ENCODE measurements at regions not wholly inside any gene's neighbourhood (a gene's known extent, or its start where the extent isn't known, plus 50 kb on each side); places are given as distances from the start of the nearest gene placed in this dataset.
"Not testable (repeated sequence)": the region's sequence is repeated elsewhere in the genome, so short reads cannot be mapped to it uniquely, and the experiment has no call there.

- TF ChIP-seq EZH2 (IDR thresholded peaks at IDR 0.05; ENCODE audit: borderline replicate concordance, low read length): no peak
- no peak for TF ChIP-seq CTCF (IDR thresholded peaks at IDR 0.05; ENCODE audit: low read length)
- Histone ChIP-seq H3F3A (ENCODE audit: insufficient read depth, low read length) (no peaks in the 10 kb centered on the region), H3K27me3 (ENCODE audit: insufficient read depth, low read length) (no peaks in the 10 kb centered on the region), H3K79me2 (ENCODE audit: insufficient read depth, low read length) (no peaks in the 10 kb centered on the region), H3K4me1 (ENCODE audit: insufficient read depth, low read length, severe bottlenecking) (no peaks in the 10 kb centered on the region), H3K9ac (ENCODE audit: low read length) (no peak overlapping the region), H2AFZ (ENCODE audit: low read length) (no peak overlapping the region), H3K4me2 (ENCODE audit: low read length) (no peak overlapping the region), H3K9me2 (ENCODE audit: low read depth, low read length) (no peaks in the 10 kb centered on the region), H3K27ac (ENCODE audit: low read depth, low read length, poor library complexity, severe bottlenecking) (no peak overlapping the region), H3K9me3 (ENCODE audit: low read length) (no peaks in the 10 kb centered on the region), H3K4me3 (ENCODE audit: low read depth, low read length, poor library complexity, severe bottlenecking) (no peak overlapping the region), H3K36me3 (ENCODE audit: insufficient read depth, low read length) (no peaks in the 10 kb centered on the region), H4K20me1 (ENCODE audit: insufficient read depth, low read length) (no peaks in the 10 kb centered on the region)
Measured at GRCh38 chr5:104551628-104552027, 989.0 kb upstream of the NUDT12 start.

GRCh38 chr5:104546871-104547270 lies 984.3 kb upstream of the NUDT12 start:
- not testable (repeated sequence) for H3K4me2 ChIP-seq (ENCODE audit: low read length); H3K27me3 ChIP-seq (ENCODE audit: insufficient read depth, low read length); H3K27ac ChIP-seq (ENCODE audit: low read depth, low read length, poor library complexity, severe bottlenecking); H3K36me3 ChIP-seq (ENCODE audit: insufficient read depth, low read length); H4K20me1 ChIP-seq (ENCODE audit: insufficient read depth, low read length); H3K9me3 ChIP-seq (ENCODE audit: low read length); H3K79me2 ChIP-seq (ENCODE audit: insufficient read depth, low read length); H3K9me2 ChIP-seq (ENCODE audit: low read depth, low read length); H3K4me1 ChIP-seq (ENCODE audit: insufficient read depth, low read length, severe bottlenecking); H3F3A ChIP-seq (ENCODE audit: insufficient read depth, low read length); H2AFZ ChIP-seq (ENCODE audit: low read length); H3K4me3 ChIP-seq (ENCODE audit: low read depth, low read length, poor library complexity, severe bottlenecking); H3K9ac ChIP-seq (ENCODE audit: low read length)

GRCh38 chr5:104541141-104541785 lies 978.7 kb upstream of the NUDT12 start:
- Histone ChIP-seq H3K36me3 (ENCODE audit: insufficient read depth, low read length) (no peaks in the 10 kb centered on the region), H3K27me3 (ENCODE audit: insufficient read depth, low read length) (no peaks in the 10 kb centered on the region), H3K9ac (ENCODE audit: low read length) (no peak overlapping the region), H3K27ac (ENCODE audit: low read depth, low read length, poor library complexity, severe bottlenecking) (no peak overlapping the region), H3K4me1 (ENCODE audit: insufficient read depth, low read length, severe bottlenecking) (no peaks in the 10 kb centered on the region), H2AFZ (ENCODE audit: low read length) (no peak overlapping the region), H3K4me2 (ENCODE audit: low read length) (no peak overlapping the region), H3K79me2 (ENCODE audit: insufficient read depth, low read length) (no peaks in the 10 kb centered on the region), H3K9me2 (ENCODE audit: low read depth, low read length) (no peaks in the 10 kb centered on the region), H3K4me3 (ENCODE audit: low read depth, low read length, poor library complexity, severe bottlenecking) (no peak overlapping the region), H3K9me3 (ENCODE audit: low read length) (no peaks in the 10 kb centered on the region), H3F3A (ENCODE audit: insufficient read depth, low read length) (no peaks in the 10 kb centered on the region), H4K20me1 (ENCODE audit: insufficient read depth, low read length) (no peaks in the 10 kb centered on the region)
- no peak for TF ChIP-seq EZH2 (IDR thresholded peaks at IDR 0.05; ENCODE audit: borderline replicate concordance, low read length)
- no peak for TF ChIP-seq CTCF (IDR thresholded peaks at IDR 0.05; ENCODE audit: low read length)

GRCh38 chr5:104540448-104540847 lies 977.9 kb upstream of the NUDT12 start:
- H3K79me2 ChIP-seq (ENCODE audit: insufficient read depth, low read length): no peaks in the 10 kb centered on the region
- no peak overlapping the region for H3K4me2 ChIP-seq (ENCODE audit: low read length)
- TF ChIP-seq CTCF (IDR thresholded peaks at IDR 0.05; ENCODE audit: low read length): no peak
- no peak for TF ChIP-seq EZH2 (IDR thresholded peaks at IDR 0.05; ENCODE audit: borderline replicate concordance, low read length)
- no peak overlapping the region for H3K4me3 ChIP-seq (ENCODE audit: low read depth, low read length, poor library complexity, severe bottlenecking)
- no peak overlapping the region for H3K27ac ChIP-seq (ENCODE audit: low read depth, low read length, poor library complexity, severe bottlenecking)
- no peaks in the 10 kb centered on the region for H3K9me2 ChIP-seq (ENCODE audit: low read depth, low read length)
- no peaks in the 10 kb centered on the region for H4K20me1 ChIP-seq (ENCODE audit: insufficient read depth, low read length)
- H3K9me3 ChIP-seq (ENCODE audit: low read length): no peaks in the 10 kb centered on the region
- no peak overlapping the region for H2AFZ ChIP-seq (ENCODE audit: low read length)
- no peaks in the 10 kb centered on the region for H3K36me3 ChIP-seq (ENCODE audit: insufficient read depth, low read length)
- H3K4me1 ChIP-seq (ENCODE audit: insufficient read depth, low read length, severe bottlenecking): no peaks in the 10 kb centered on the region
- no peaks in the 10 kb centered on the region for H3F3A ChIP-seq (ENCODE audit: insufficient read depth, low read length)
- no peaks in the 10 kb centered on the region for H3K27me3 ChIP-seq (ENCODE audit: insufficient read depth, low read length)
- no peak overlapping the region for H3K9ac ChIP-seq (ENCODE audit: low read length)
